ENCODE measurements at regions not wholly inside any gene's neighbourhood (a gene's known extent, or its start where the extent isn't known, plus 50 kb on each side); places are given as distances from the start of the nearest gene placed in this dataset.

DNA sequence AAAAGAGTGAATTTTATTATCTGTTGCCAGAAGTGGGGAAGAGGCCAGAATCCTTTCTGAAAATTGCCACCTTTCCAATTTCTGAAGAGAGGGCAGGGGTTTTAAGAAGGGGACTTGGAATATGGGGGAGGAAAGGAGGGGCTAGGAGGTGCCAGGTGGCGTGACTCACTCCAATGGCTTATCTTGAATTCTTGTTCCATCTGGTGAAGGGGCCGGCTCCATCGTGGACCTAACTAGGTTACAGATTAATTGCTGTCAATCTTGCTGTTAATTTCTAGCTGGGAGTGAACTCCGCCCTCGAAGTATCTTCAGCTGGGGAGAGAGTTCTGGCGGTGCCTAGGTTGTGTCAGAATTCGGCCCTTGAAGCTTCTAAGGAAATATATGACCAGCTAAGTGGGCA lies 138.7 kb downstream of the YTHDC2 start:
- Histone ChIP-seq H3K4me1 (no peaks in the 10 kb centered on the region), H3K4me3 (no peak overlapping the region), H3K9me3 (peaks cover 0 to 8% (median 0%) of the 10 kb centered on the region in 12 donors), H3K27ac (no peak overlapping the region), H3K36me3 (no peaks in the 10 kb centered on the region), H3K27me3 (peaks cover 0 to 3% (median 0%) of the 10 kb centered on the region in 9 donors)
- TF ChIP-seq POLR2A (IDR thresholded peaks at IDR 0.05): no peak
- no peak for TF ChIP-seq CTCF (IDR thresholded peaks at IDR 0.05)
- ATAC-seq: no peak
- no peak for DNase-seq
- 49 to 58% (median 55%) methylated on average over 7 of the region's 7 CpGs for WGBS, 4 donors
- intact Hi-C loops (cut with DNase I): no loop called here

DNA sequence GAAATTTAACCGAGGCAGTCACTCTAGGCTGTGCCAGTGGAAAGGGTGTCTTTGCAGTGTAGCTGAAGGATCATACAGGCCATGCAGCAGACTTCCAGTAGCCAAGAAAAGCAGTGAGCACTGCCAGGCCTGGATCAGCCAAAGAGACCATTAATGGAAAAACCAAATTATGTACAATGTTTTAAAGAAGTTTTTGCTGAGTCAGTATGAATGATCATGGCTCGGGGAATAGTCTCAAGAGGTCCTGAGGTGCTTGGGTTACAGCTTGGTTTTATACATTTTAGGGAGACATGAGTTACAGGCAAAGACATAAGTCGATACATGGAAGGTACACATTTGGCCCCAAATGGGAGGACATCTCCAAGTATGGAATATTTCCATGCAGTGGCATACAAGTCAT lies 141.3 kb downstream of the YTHDC2 start:
- TF ChIP-seq POLR2A (IDR thresholded peaks at IDR 0.05) (no peak), CTCF (IDR thresholded peaks at IDR 0.05) (no peak)
- intact Hi-C loops (cut with DNase I): no loop called here
- 70 to 81% (median 76%) methylated on average over 3 of the region's 3 CpGs for WGBS, 4 donors
- Histone ChIP-seq H3K9me3 (peaks cover 0 to 8% (median 0%) of the 10 kb centered on the region in 12 donors), H3K27me3 (peaks cover 0 to 3% (median 0%) of the 10 kb centered on the region in 9 donors), H3K27ac (no peak overlapping the region), H3K36me3 (no peaks in the 10 kb centered on the region), H3K4me3 (no peak overlapping the region), H3K4me1 (no peaks in the 10 kb centered on the region)
- no peak for DNase-seq
- ATAC-seq: no peak

- no peak overlapping the region for H3K4me3 ChIP-seq
- intact Hi-C loops (cut with DNase I): no loop called here
- no peaks in the 10 kb centered on the region for H3K9me3 ChIP-seq
- peaks cover 0 to 7% (median 0%) of the 10 kb centered on the region in 9 donors for H3K27me3 ChIP-seq
- WGBS, 4 donors: 50 to 55% (median 53%) methylated on average over 3 of the region's 3 CpGs
- TF ChIP-seq CTCF (IDR thresholded peaks at IDR 0.05) (no peak), POLR2A (IDR thresholded peaks at IDR 0.05) (no peak)
- no peaks in the 10 kb centered on the region for H3K4me1 ChIP-seq
- no peaks in the 10 kb centered on the region for H3K36me3 ChIP-seq
- H3K27ac ChIP-seq: no peak overlapping the region
- DNase-seq (no peak), ATAC-seq (no peak)
Observed at GRCh38 chr5:113660206-113660605, 146.7 kb downstream of the YTHDC2 start.

- TF ChIP-seq CTCF (IDR thresholded peaks at IDR 0.05) (no peak), POLR2A (IDR thresholded peaks at IDR 0.05) (no peak)
- H3K4me1 ChIP-seq: no peaks in the 10 kb centered on the region
- no peak overlapping the region for H3K4me3 ChIP-seq
- no peak for ATAC-seq
- intact Hi-C loops (cut with DNase I): no loop called here
- peaks cover 0 to 7% (median 0%) of the 10 kb centered on the region in 9 donors for H3K27me3 ChIP-seq
- H3K36me3 ChIP-seq: no peaks in the 10 kb centered on the region
- no peaks in the 10 kb centered on the region for H3K9me3 ChIP-seq
- DNase-seq: no peak
- WGBS, 4 donors: 30 to 69% (median 63%) methylated on average over 1 of the region's 1 CpG
- H3K27ac ChIP-seq: no peak overlapping the region
Observed at GRCh38 chr5:113660706-113661250, 147.3 kb downstream of the YTHDC2 start.
